SK-N-SH (cell line): ENCODE measurements at regions not wholly inside any gene's neighbourhood (a gene's known extent, or its start where the extent isn't known, plus 50 kb on each side); places are given as distances from the start of the nearest gene placed in this dataset.

Source experiments
- CTCF ChIA-PET: fragments of 300-600, 350-600 bp; formaldehyde crosslinking; extraction: SDS; loops from one replicate; lab custom pipeline; 2021; lab: Yijun Ruan, JAX
- POLR2A ChIA-PET: fragments of 350-600 bp; sonication (Branson Sonifier 250); formaldehyde crosslinking; extraction: SDS; loops from one replicate; lab custom pipeline; 2020; ENCODE audit warnings: antibody characterized with exemption, inconsistent platforms; lab: Yijun Ruan, JAX
- DNase-seq: peaks from one replicate; pipeline ENCODE4 v3.0.0; 2012
- H2AFZ ChIP-seq: fragments of 200-600 bp; sonication (generic); 2 replicates; pipeline ENCODE4 v1.8.1; 2016; ENCODE audit warnings: antibody characterized with exemption, mild to moderate bottlenecking, low read depth
- H3F3A ChIP-seq: fragments of 200-600 bp; sonication (generic); replicated peaks from 2 replicates; pipeline ENCODE3; 2016; ENCODE audit warnings: antibody characterized with exemption, mild to moderate bottlenecking; ENCODE audit not compliant: insufficient read depth
- H3K27ac ChIP-seq, 2 experiments: fragments of 200-500 bp in 1 of 2; fragments of 200-600 bp in 1 of 2; sonication (Bioruptor generic) in 1 of 2; sonication (generic), shearing (Covaris generic) in 1 of 2; 2 replicates each; pipeline versions ENCODE4 v1.5.1 to v1.6.1; 2014 to 2016; ENCODE audit warnings: low read depth in 2 of 2, inconsistent platforms in 1 of 2, low read length in 1 of 2, mild to moderate bottlenecking in 1 of 2, mixed read lengths in 1 of 2
- H3K27me3 ChIP-seq: fragments of 200-600 bp; sonication (generic), shearing (Covaris generic); 2 replicates; pipeline ENCODE4 v1.6.1; 2016; ENCODE audit warnings: mixed run types; ENCODE audit not compliant: insufficient read depth
- H3K36me3 ChIP-seq, 2 experiments: fragments of 200-500 bp in 1 of 2; fragments of 200-600 bp in 1 of 2; sonication (Bioruptor generic) in 1 of 2; sonication (generic) in 1 of 2; replicated peaks in 1 of 2; 2 replicates each; pipeline versions ENCODE3 to v1.5.1; 2014 to 2016; ENCODE audit warnings: low read length in 1 of 2, mild to moderate bottlenecking in 1 of 2; ENCODE audit not compliant: insufficient read depth in 2 of 2, control insufficient read depth in 1 of 2
- H3K4me1 ChIP-seq, 2 experiments: fragments of 200-500 bp in 1 of 2; fragments of 200-600 bp in 1 of 2; sonication (Bioruptor generic) in 1 of 2; sonication (generic), shearing (Covaris generic) in 1 of 2; 2 replicates each; pipeline versions ENCODE4 v1.5.1 to v1.6.1; 2014 to 2016; ENCODE audit warnings: low read depth in 1 of 2, low read length in 1 of 2, mixed run types in 1 of 2; ENCODE audit not compliant: insufficient read depth in 2 of 2, control insufficient read depth in 1 of 2
- H3K4me2 ChIP-seq: fragments of 200-600 bp; sonication (generic), shearing (Covaris generic); 2 replicates; pipeline ENCODE4 v1.6.1; 2017; ENCODE audit warnings: mixed run types
- H3K4me3 ChIP-seq, 2 experiments: fragments of 200-500 bp in 1 of 2; fragments of 200-600 bp in 1 of 2; sonication (Bioruptor generic) in 1 of 2; sonication (generic), shearing (Covaris generic) in 1 of 2; 2 replicates each; pipeline versions ENCODE4 v1.5.1 to v1.8.1; 2014 to 2016; ENCODE audit warnings: low read depth in 2 of 2, inconsistent platforms in 1 of 2, low read length in 1 of 2, mild to moderate bottlenecking in 1 of 2, mixed read lengths in 1 of 2, moderate library complexity in 1 of 2
- H3K79me2 ChIP-seq: fragments of 200-600 bp; sonication (generic); 2 replicates; pipeline ENCODE4 v1.8.1; 2017; ENCODE audit warnings: mild to moderate bottlenecking; ENCODE audit not compliant: insufficient read depth
- H3K9ac ChIP-seq: fragments of 200-600 bp; sonication (generic); 2 replicates; pipeline ENCODE4 v1.6.1; 2017; ENCODE audit warnings: mixed run types
- H3K9me2 ChIP-seq: fragments of 200-600 bp; sonication (generic); 2 replicates; pipeline ENCODE4 v1.6.1; 2017; ENCODE audit warnings: mixed run types
- H3K9me3 ChIP-seq: fragments of 200-600 bp; sonication (generic); 2 replicates; pipeline ENCODE4 v1.6.1; 2017; ENCODE audit warnings: mixed run types, mild to moderate bottlenecking, moderate library complexity
- H4K20me1 ChIP-seq: fragments of 200-600 bp; sonication (generic); 2 replicates; pipeline ENCODE4 v1.6.1; 2017; ENCODE audit warnings: mild to moderate bottlenecking, mixed run types; ENCODE audit not compliant: insufficient read depth
- CHD2 ChIP-seq: fragments of 150-350 bp; IDR thresholded peaks from 2 replicates; pipeline ENCODE4 v1.6.1; 2018; ENCODE audit warnings: low read length; ENCODE audit not compliant: partially characterized antibody
- CTCF ChIP-seq: fragments of 200-600 bp; sonication (generic); IDR thresholded peaks from 2 replicates; pipeline ENCODE4 v1.6.1; 2017; ENCODE audit warnings: antibody characterized with exemption, mild to moderate bottlenecking, moderate library complexity
- ELF1 ChIP-seq: IDR thresholded peaks from 2 replicates; pipeline ENCODE4 v1.4.0; 2012
- EP300 ChIP-seq, 2 experiments: IDR thresholded peaks; 2 replicates each; pipeline versions ENCODE4 v1.4.0 to v1.6.1; 2012; ENCODE audit warnings: borderline replicate concordance in 1 of 2, low read depth in 1 of 2, low read length in 1 of 2
- EZH2phosphoT487 ChIP-seq: fragments of 200-600 bp; sonication (generic); IDR thresholded peaks from 2 replicates; pipeline ENCODE4 v1.6.1; 2017; ENCODE audit warnings: low read depth, mixed run types, mild to moderate bottlenecking, antibody characterized with exemption, moderate library complexity, borderline replicate concordance
- FOSL2 ChIP-seq: IDR thresholded peaks from 2 replicates; pipeline ENCODE4 v1.4.0; 2012; ENCODE audit warnings: low read depth, mild to moderate bottlenecking, moderate library complexity, borderline replicate concordance
- GABPA ChIP-seq: IDR thresholded peaks from 2 replicates; pipeline ENCODE4 v1.4.0; 2012; ENCODE audit warnings: low read depth, mild to moderate bottlenecking
- MAX ChIP-seq: IDR thresholded peaks from 2 replicates; pipeline ENCODE4 v1.4.0; 2012; ENCODE audit warnings: low read depth
- MEF2A ChIP-seq: IDR thresholded peaks from 2 replicates; pipeline ENCODE4 v1.4.0; 2012; ENCODE audit warnings: low read depth, borderline replicate concordance
- MXI1 ChIP-seq: IDR thresholded peaks from 2 replicates; pipeline ENCODE4 v1.6.1; 2012; ENCODE audit warnings: mild to moderate bottlenecking, low read depth, low read length, improper control_type of control experiment
- NFIC ChIP-seq: IDR thresholded peaks from 2 replicates; pipeline ENCODE4 v1.4.0; 2012; ENCODE audit warnings: borderline replicate concordance
- NRF1 ChIP-seq: IDR thresholded peaks from 2 replicates; pipeline ENCODE4 v1.6.1; 2012; ENCODE audit warnings: low read depth, mild to moderate bottlenecking, low read length
- PBX3 ChIP-seq: IDR thresholded peaks from 2 replicates; pipeline ENCODE4; 2012
- RAD21 ChIP-seq: IDR thresholded peaks from 2 replicates; pipeline ENCODE4 v1.6.1; 2012; ENCODE audit warnings: mild to moderate bottlenecking, low read length
- RFX5 ChIP-seq: IDR thresholded peaks from 2 replicates; pipeline ENCODE4 v1.6.1; 2012; ENCODE audit warnings: mild to moderate bottlenecking, improper control_type of control experiment, low read length
- RXRA ChIP-seq: IDR thresholded peaks from 2 replicates; pipeline ENCODE4 v1.4.0; 2012; ENCODE audit warnings: low read depth, mild to moderate bottlenecking, borderline replicate concordance
- TCF12 ChIP-seq: IDR thresholded peaks from 2 replicates; pipeline ENCODE4 v1.4.0; 2012
- TEAD4 ChIP-seq: IDR thresholded peaks from 2 replicates; pipeline ENCODE4 v1.4.0; 2012; ENCODE audit warnings: mild to moderate bottlenecking, borderline replicate concordance; ENCODE audit not compliant: insufficient read depth
- YY1 ChIP-seq: IDR thresholded peaks from 2 replicates; pipeline ENCODE4 v1.4.0; 2012; ENCODE audit warnings: low read depth, mild to moderate bottlenecking
- ZBTB33 ChIP-seq: IDR thresholded peaks from 2 replicates; pipeline ENCODE4 v1.4.0; 2012; ENCODE audit warnings: low read depth, borderline replicate concordance
- WGBS: methylation state at CpG from one replicate; pipeline ENCODE4 v1.1.6; 2017; ENCODE audit warnings: low lambda C conversion rate; 5-methylcytosine and 5-hydroxymethylcytosine counted together

GRCh38 chr3:41129731-41130130 lies 69.6 kb upstream of the CTNNB1 start:
- no peaks in the 10 kb centered on the region for H4K20me1 ChIP-seq
- CTCF ChIA-PET, result no interaction called here
- H3K79me2 ChIP-seq, result no peaks in the 10 kb centered on the region
- no peak overlapping the region for H3K27ac ChIP-seq
- H3K9me3 ChIP-seq, result no peaks in the 10 kb centered on the region; the same call in 1 of the 2 replicates
- H3K27me3 ChIP-seq, result no peaks in the 10 kb centered on the region
- POLR2A ChIA-PET, result no interaction called here
- H3K36me3 ChIP-seq, result no peaks in the 10 kb centered on the region
- no peak overlapping the region for H3K9ac ChIP-seq
- no peak overlapping the region for H3K4me3 ChIP-seq
- no peaks in the 10 kb centered on the region for H3K4me1 ChIP-seq
- H2AFZ ChIP-seq, result no peak overlapping the region
- no peaks in the 10 kb centered on the region for H3F3A ChIP-seq
- H3K4me2 ChIP-seq, result no peak overlapping the region
- H3K9me2 ChIP-seq, result no peaks in the 10 kb centered on the region
- TF ChIP-seq NFIC, result no peak
- TF ChIP-seq GABPA, result no peak
- TF ChIP-seq RXRA, result no peak
- no peak for TF ChIP-seq EZH2phosphoT487
- TF ChIP-seq MEF2A, result no peak
- no peak for TF ChIP-seq RAD21
- no peak for TF ChIP-seq PBX3
- no peak for TF ChIP-seq CTCF
- TF ChIP-seq ELF1, result no peak
- TF ChIP-seq EP300 (IDR thresholded peaks at IDR 0.05; ENCODE audit: borderline replicate concordance in 1 of 2, low read depth in 1 of 2, low read length in 1 of 2), result no peak
- no peak for TF ChIP-seq RFX5
- WGBS, result 79% methylated on average over 1 of the region's 1 CpG
- DNase-seq, result no peak

- POLR2A ChIA-PET, result no interaction called here
- H3K9ac ChIP-seq, result no peak overlapping the region
- no peaks in the 10 kb centered on the region for H3K36me3 ChIP-seq
- no peak overlapping the region for H3K4me3 ChIP-seq
- no peaks in the 10 kb centered on the region for H3K27me3 ChIP-seq
- H3K27ac ChIP-seq, result no peak overlapping the region
- H3K4me2 ChIP-seq, result no peak overlapping the region
- H3F3A ChIP-seq, result no peaks in the 10 kb centered on the region
- H4K20me1 ChIP-seq, result no peaks in the 10 kb centered on the region
- H3K9me2 ChIP-seq, result no peaks in the 10 kb centered on the region
- CTCF ChIA-PET, result no interaction called here
- no peaks in the 10 kb centered on the region for H3K4me1 ChIP-seq
- no peaks in the 10 kb centered on the region for H3K79me2 ChIP-seq
- H2AFZ ChIP-seq, result no peak overlapping the region
- no peaks in the 10 kb centered on the region; the same call in 1 of the 2 replicates for H3K9me3 ChIP-seq
- DNase-seq, result no peak
- WGBS, result 23% methylated on average over 3 of the region's 3 CpGs
- no peak for TF ChIP-seq YY1
- TF ChIP-seq CTCF, result no peak
- TF ChIP-seq TEAD4, result no peak
- no peak for TF ChIP-seq PBX3
- no peak for TF ChIP-seq MAX
- no peak for TF ChIP-seq ZBTB33
- TF ChIP-seq RXRA, result no peak
- no peak for TF ChIP-seq FOSL2
- TF ChIP-seq TCF12, result no peak
- no peak for TF ChIP-seq NRF1
- TF ChIP-seq ELF1, result no peak
- no peak for TF ChIP-seq MXI1
- no peak for TF ChIP-seq MEF2A
- no peak for TF ChIP-seq EZH2phosphoT487
- no peak for TF ChIP-seq CHD2
These were observed 68.1 kb upstream of the CTNNB1 start for GRCh38 chr3:41131224-41131623.
